H9 (cell line): ENCODE measurements at regions not wholly inside any gene's neighbourhood (a gene's known extent, or its start where the extent isn't known, plus 50 kb on each side); places are given as distances from the start of the nearest gene placed in this dataset.

Experiments
- DNase-seq: peaks from one replicate; pipeline ENCODE4 v3.0.0-alpha.2; 2017
- H2AFZ ChIP-seq: one replicate; pipeline ENCODE4 v1.6.1; 2013; ENCODE audit warnings: mild to moderate bottlenecking, low read length, control low read depth, moderate library complexity
- H2AK5ac ChIP-seq: 2 replicates; pipeline ENCODE4 v1.6.1; 2013; ENCODE audit warnings: low read length, control low read depth, mixed read lengths; ENCODE audit not compliant: insufficient read length
- H2BK120ac ChIP-seq: one replicate; pipeline ENCODE4 v1.6.1; 2013; ENCODE audit warnings: low read depth, mild to moderate bottlenecking, low read length, control low read depth, inconsistent platforms; ENCODE audit not compliant: poor library complexity, severe bottlenecking
- H2BK12ac ChIP-seq: 2 replicates; pipeline ENCODE4 v1.6.1; 2013; ENCODE audit warnings: low read length, control low read depth, mixed read lengths, low read depth; ENCODE audit not compliant: insufficient read length
- H2BK15ac ChIP-seq: 2 replicates; pipeline ENCODE4 v1.6.1; 2013; ENCODE audit warnings: low read depth, low read length, control low read depth
- H2BK20ac ChIP-seq: one replicate; pipeline ENCODE4 v1.6.1; 2013; ENCODE audit warnings: low read depth, mild to moderate bottlenecking, low read length, control low read depth, inconsistent platforms; ENCODE audit not compliant: poor library complexity, severe bottlenecking
- H2BK5ac ChIP-seq: 2 replicates; pipeline ENCODE4 v1.6.1; 2013; ENCODE audit warnings: low read length, control low read depth, mixed read lengths; ENCODE audit not compliant: insufficient read length
- H3K14ac ChIP-seq: 2 replicates; pipeline ENCODE4 v1.6.1; 2013; ENCODE audit warnings: low read length, control low read depth; ENCODE audit not compliant: insufficient read depth
- H3K18ac ChIP-seq: 2 replicates; pipeline ENCODE4 v1.6.1; 2013; ENCODE audit warnings: low read depth, mild to moderate bottlenecking, mixed read lengths, low read length, control low read depth; ENCODE audit not compliant: insufficient read length
- H3K23ac ChIP-seq: 2 replicates; pipeline ENCODE4 v1.6.1; 2013; ENCODE audit warnings: low read length, control low read depth, mixed read lengths, low read depth; ENCODE audit not compliant: insufficient read length
- H3K23me2 ChIP-seq: 2 replicates; pipeline ENCODE4 v1.6.1; 2013; ENCODE audit warnings: low read depth, mild to moderate bottlenecking, mixed read lengths, low read length, control low read depth; ENCODE audit not compliant: insufficient read length, poor library complexity, severe bottlenecking
- H3K27ac ChIP-seq: 2 replicates; pipeline ENCODE4 v1.5.1; 2013; ENCODE audit warnings: low read length, control low read depth, mixed read lengths, low read depth; ENCODE audit not compliant: insufficient read length
- H3K27me3 ChIP-seq: 2 replicates; pipeline ENCODE4 v1.6.1; 2013; ENCODE audit warnings: low read length, control low read depth, inconsistent platforms; ENCODE audit not compliant: insufficient read depth
- H3K4ac ChIP-seq: 2 replicates; pipeline ENCODE4 v1.6.1; 2013; ENCODE audit warnings: low read depth, mild to moderate bottlenecking, control low read depth, inconsistent platforms, low read length, moderate library complexity
- H3K4me1 ChIP-seq: 2 replicates; pipeline ENCODE4 v1.6.1; 2013; ENCODE audit warnings: low read length, control low read depth, inconsistent platforms; ENCODE audit not compliant: insufficient read depth
- H3K4me2 ChIP-seq: 2 replicates; pipeline ENCODE4 v1.6.1; 2013; ENCODE audit warnings: low read length, control low read depth, mixed read lengths; ENCODE audit not compliant: insufficient read length, insufficient read depth
- H3K56ac ChIP-seq: 2 replicates; pipeline ENCODE4 v1.6.1; 2013; ENCODE audit warnings: low read depth, mild to moderate bottlenecking, mixed read lengths, low read length, control low read depth; ENCODE audit not compliant: insufficient read length
- H3K79me1 ChIP-seq: 2 replicates; pipeline ENCODE4 v1.6.1; 2013; ENCODE audit warnings: low read depth, mild to moderate bottlenecking, moderate library complexity, low read length, control low read depth, inconsistent platforms; ENCODE audit not compliant: insufficient read depth, poor library complexity, severe bottlenecking
- H3K79me2 ChIP-seq: 2 replicates; pipeline ENCODE4 v1.6.1; 2013; ENCODE audit warnings: low read length, control low read depth, inconsistent platforms; ENCODE audit not compliant: insufficient read depth
- H3K9ac ChIP-seq: 2 replicates; pipeline ENCODE4 v1.6.1; 2013; ENCODE audit warnings: low read length, control low read depth, mixed read lengths; ENCODE audit not compliant: insufficient read length; ENCODE audit errors: extremely low read depth
- H3K9me3 ChIP-seq: one replicate; pipeline ENCODE4 v1.6.1; 2013; ENCODE audit warnings: low read depth, low read length, inconsistent platforms; ENCODE audit not compliant: control insufficient read depth
- H3T11ph ChIP-seq: one replicate; pipeline ENCODE4 v1.6.1; 2013; ENCODE audit warnings: mild to moderate bottlenecking, low read length, control low read depth, inconsistent platforms
- H4K20me1 ChIP-seq: one replicate; pipeline ENCODE4 v1.6.1; 2013; ENCODE audit not compliant: control insufficient read depth, insufficient read length, insufficient read depth
- H4K5ac ChIP-seq: 2 replicates; pipeline ENCODE4 v1.6.1; 2013; ENCODE audit warnings: low read depth, mild to moderate bottlenecking, mixed read lengths, low read length, control low read depth; ENCODE audit not compliant: insufficient read length
- H4K8ac ChIP-seq: replicated peaks from 2 replicates; pipeline ENCODE4 v1.6.1; 2013; ENCODE audit warnings: low read length, control low read depth, mixed read lengths, low read depth; ENCODE audit not compliant: insufficient read length
- H4K91ac ChIP-seq: 2 replicates; pipeline ENCODE4 v1.6.1; 2013; ENCODE audit warnings: low read depth, mild to moderate bottlenecking, moderate library complexity, mixed read lengths, low read length, control low read depth; ENCODE audit not compliant: insufficient read length
- H3K27ac Mint-ChIP-seq, 3 experiments: 2 replicates in 2 of 3; 3 replicates in 1 of 3; pipeline ENCODE4 v1.8.0; 2020 to 2021; ENCODE audit warnings: mixed read lengths in 3 of 3, mild to moderate bottlenecking in 1 of 3, moderate library complexity in 1 of 3
- H3K27me3 Mint-ChIP-seq: 2 replicates; pipeline ENCODE4 v1.8.0; 2021; ENCODE audit warnings: low read depth, mild to moderate bottlenecking, moderate library complexity, mixed read lengths
- H3K36me3 Mint-ChIP-seq, 3 experiments: 2 replicates in 2 of 3; 3 replicates in 1 of 3; pipeline ENCODE4 v1.8.0; 2020 to 2021; ENCODE audit warnings: low read depth in 3 of 3, mixed read lengths in 3 of 3; ENCODE audit not compliant: insufficient read depth in 1 of 3
- H3K4me1 Mint-ChIP-seq, 2 experiments: 2 replicates each; pipeline ENCODE4 v1.8.0; 2020; ENCODE audit warnings: mixed read lengths in 2 of 2
- H3K4me3 Mint-ChIP-seq, 2 experiments: 2 replicates in 1 of 2; 3 replicates in 1 of 2; pipeline ENCODE4 v1.8.0; 2020 to 2021; ENCODE audit warnings: mild to moderate bottlenecking in 2 of 2, mixed read lengths in 2 of 2, moderate library complexity in 1 of 2
- H3K9me3 Mint-ChIP-seq, 2 experiments: 2 replicates in 1 of 2; 3 replicates in 1 of 2; pipeline ENCODE4 v1.8.0; 2020; ENCODE audit warnings: mild to moderate bottlenecking in 2 of 2, mixed read lengths in 2 of 2, moderate library complexity in 1 of 2
- WGBS: extraction: QIAGEN DNeasy Blood & Tissue Kit; methylation state at CpG from one replicate; pipeline ENCODE4 v1.1.7; 2013; ENCODE audit warnings: missing lambda C conversion rate, low lambda C conversion rate, mixed read lengths; ENCODE audit not compliant: insufficient read length; ENCODE audit errors: extremely low coverage; 5-methylcytosine and 5-hydroxymethylcytosine counted together
- TF ChIP-seq, protein P1 (sequence below): fragments of 200-600 bp; sonication (generic); conservative IDR thresholded peaks from 3 replicates; pipeline ENCODE4 v1.8.0; 2021; ENCODE audit warnings: antibody characterized with exemption, mild to moderate bottlenecking

DNA sequence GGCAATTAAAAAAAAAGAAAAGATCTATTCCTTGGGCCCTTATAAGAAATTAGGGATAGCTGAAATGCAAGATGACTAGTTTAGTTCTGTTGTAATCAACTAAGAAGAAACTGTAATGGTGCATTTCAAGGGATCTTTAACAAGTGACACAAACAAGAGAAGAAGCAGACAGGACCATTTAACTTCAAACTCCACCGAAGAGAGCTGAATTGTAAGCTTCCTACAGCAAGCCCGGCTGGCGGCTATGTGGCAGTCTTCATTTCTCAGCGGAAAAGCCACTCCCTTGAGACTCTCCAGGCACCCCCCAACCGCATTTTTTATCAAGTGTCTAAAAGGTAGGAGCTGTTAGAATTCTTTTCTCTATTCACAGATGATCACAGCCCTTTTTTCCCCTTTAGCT is 305.2 kb upstream of the ZNF507 start:
- DNase-seq = no peak
- no peak overlapping the region for H3K14ac ChIP-seq
- no peak overlapping the region for H3K4me3 Mint-ChIP-seq
- peaks cover 19 to 30% of the 10 kb centered on the region in 2 experiments for H3K4me1 Mint-ChIP-seq
- H3K9me3 Mint-ChIP-seq = no peaks in the 10 kb centered on the region
- peaks cover 4% of the 10 kb centered on the region for H3K23me2 ChIP-seq
- no peaks in the 10 kb centered on the region for H3K79me2 ChIP-seq
- WGBS = no CpG with 5 or more reads among the region's 5 CpGs
- no peak overlapping the region for H3T11ph ChIP-seq
- H3K27ac ChIP-seq = no peak overlapping the region
- H2BK15ac ChIP-seq = no peak overlapping the region
- no peak overlapping the region for H3K56ac ChIP-seq
- H3K23ac ChIP-seq = no peak overlapping the region
- H2AFZ ChIP-seq = no peak overlapping the region
- H2BK120ac ChIP-seq = no peak overlapping the region
- H3K18ac ChIP-seq = no peak overlapping the region
- H4K5ac ChIP-seq = no peak overlapping the region
- no peaks in the 10 kb centered on the region for H3K36me3 Mint-ChIP-seq
- no peak overlapping the region for H4K8ac ChIP-seq
- no peaks in the 10 kb centered on the region for H3K79me1 ChIP-seq
- H3K4me2 ChIP-seq = no peak overlapping the region
- H3K27ac Mint-ChIP-seq = no peak overlapping the region
- H2BK5ac ChIP-seq = no peak overlapping the region
- no peak overlapping the region for H2BK20ac ChIP-seq
- no peaks in the 10 kb centered on the region for H3K9me3 ChIP-seq
- peaks cover under 1% of the 10 kb centered on the region; the same call in 1 of the 2 replicates for H3K4me1 ChIP-seq
- H3K9ac ChIP-seq = no peak overlapping the region
- H3K27me3 ChIP-seq = no peaks in the 10 kb centered on the region
- H4K91ac ChIP-seq = no peak overlapping the region
- TF ChIP-seq, protein P1, sequence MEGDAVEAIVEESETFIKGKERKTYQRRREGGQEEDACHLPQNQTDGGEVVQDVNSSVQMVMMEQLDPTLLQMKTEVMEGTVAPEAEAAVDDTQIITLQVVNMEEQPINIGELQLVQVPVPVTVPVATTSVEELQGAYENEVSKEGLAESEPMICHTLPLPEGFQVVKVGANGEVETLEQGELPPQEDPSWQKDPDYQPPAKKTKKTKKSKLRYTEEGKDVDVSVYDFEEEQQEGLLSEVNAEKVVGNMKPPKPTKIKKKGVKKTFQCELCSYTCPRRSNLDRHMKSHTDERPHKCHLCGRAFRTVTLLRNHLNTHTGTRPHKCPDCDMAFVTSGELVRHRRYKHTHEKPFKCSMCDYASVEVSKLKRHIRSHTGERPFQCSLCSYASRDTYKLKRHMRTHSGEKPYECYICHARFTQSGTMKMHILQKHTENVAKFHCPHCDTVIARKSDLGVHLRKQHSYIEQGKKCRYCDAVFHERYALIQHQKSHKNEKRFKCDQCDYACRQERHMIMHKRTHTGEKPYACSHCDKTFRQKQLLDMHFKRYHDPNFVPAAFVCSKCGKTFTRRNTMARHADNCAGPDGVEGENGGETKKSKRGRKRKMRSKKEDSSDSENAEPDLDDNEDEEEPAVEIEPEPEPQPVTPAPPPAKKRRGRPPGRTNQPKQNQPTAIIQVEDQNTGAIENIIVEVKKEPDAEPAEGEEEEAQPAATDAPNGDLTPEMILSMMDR = no peak
- no peak overlapping the region for H2BK12ac ChIP-seq
- peaks cover 20% of the 10 kb centered on the region for H3K27me3 Mint-ChIP-seq
- no peak overlapping the region for H3K4ac ChIP-seq
- no peak overlapping the region for H2AK5ac ChIP-seq
- H4K20me1 ChIP-seq = no peaks in the 10 kb centered on the region
